Testis (tissue), 2 donors: ENCODE measurements at regions not wholly inside any gene's neighbourhood (a gene's known extent, or its start where the extent isn't known, plus 50 kb on each side); places are given as distances from the start of the nearest gene placed in this dataset.

Source experiments
- POLR2A ChIP-seq: fragments of 450-650 bp; IDR thresholded peaks from one replicate; pipeline ENCODE4 v1.6.1; 2017; ENCODE audit warnings: antibody characterized with exemption, mild to moderate bottlenecking, moderate library complexity
- TF ChIP-seq, protein P1 (sequence below), 3 experiments: fragments of 450-650 bp in 2 of 3; fragments of 200-600 bp in 1 of 3; sonication (generic) in 1 of 3; IDR thresholded peaks; one replicate each; pipeline ENCODE4 v1.5.1; 2016 to 2019; ENCODE audit warnings: antibody characterized with exemption in 3 of 3, mild to moderate bottlenecking in 2 of 3, moderate library complexity in 1 of 3

DNA sequence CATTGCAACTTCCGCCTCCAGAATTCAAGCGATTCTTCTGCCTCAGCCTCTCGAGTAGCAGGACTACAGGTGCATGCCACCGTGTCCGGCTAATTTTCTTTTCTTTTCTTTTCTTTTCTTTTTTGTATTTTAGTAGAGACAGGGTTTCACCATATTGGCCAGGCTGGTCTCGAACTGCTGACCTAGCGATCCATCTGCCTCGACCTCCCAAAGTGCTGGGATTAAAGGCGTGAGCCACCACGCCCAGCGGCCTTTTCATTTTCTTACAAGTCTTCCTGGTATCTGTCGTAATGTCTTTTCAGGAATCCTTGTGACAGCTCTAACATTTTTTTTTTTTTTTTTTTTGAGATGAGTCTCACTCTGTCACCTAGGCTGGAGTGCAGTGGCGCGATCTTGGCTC, 66.4 kb upstream of the EDAR start:
- TF ChIP-seq, protein P1, sequence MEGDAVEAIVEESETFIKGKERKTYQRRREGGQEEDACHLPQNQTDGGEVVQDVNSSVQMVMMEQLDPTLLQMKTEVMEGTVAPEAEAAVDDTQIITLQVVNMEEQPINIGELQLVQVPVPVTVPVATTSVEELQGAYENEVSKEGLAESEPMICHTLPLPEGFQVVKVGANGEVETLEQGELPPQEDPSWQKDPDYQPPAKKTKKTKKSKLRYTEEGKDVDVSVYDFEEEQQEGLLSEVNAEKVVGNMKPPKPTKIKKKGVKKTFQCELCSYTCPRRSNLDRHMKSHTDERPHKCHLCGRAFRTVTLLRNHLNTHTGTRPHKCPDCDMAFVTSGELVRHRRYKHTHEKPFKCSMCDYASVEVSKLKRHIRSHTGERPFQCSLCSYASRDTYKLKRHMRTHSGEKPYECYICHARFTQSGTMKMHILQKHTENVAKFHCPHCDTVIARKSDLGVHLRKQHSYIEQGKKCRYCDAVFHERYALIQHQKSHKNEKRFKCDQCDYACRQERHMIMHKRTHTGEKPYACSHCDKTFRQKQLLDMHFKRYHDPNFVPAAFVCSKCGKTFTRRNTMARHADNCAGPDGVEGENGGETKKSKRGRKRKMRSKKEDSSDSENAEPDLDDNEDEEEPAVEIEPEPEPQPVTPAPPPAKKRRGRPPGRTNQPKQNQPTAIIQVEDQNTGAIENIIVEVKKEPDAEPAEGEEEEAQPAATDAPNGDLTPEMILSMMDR (IDR thresholded peaks at IDR 0.05) = no peak
- TF ChIP-seq POLR2A = no peak
